ENCODE measurements at regions not wholly inside any gene's neighbourhood (a gene's known extent, or its start where the extent isn't known, plus 50 kb on each side); places are given as distances from the start of the nearest gene placed in this dataset.

DNA sequence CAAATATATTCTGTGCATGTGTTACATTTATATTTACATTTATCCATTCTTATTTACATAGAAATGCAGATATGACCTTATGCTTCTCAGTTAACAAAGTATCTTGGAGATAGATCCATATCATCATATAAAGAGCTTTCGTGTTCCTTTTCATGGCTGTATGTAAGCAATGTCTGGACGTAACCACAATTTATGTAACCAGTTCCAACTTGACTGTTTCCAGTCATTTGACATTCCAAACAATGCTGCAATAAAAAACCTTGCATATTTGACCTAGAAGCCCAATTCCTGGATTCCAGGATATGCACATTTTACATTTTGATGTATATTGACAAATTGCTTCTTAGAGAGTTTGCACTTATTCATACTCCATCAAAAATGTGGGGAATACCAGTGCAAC lies 113.7 kb upstream of the F13A1 start:
- TF ChIP-seq, protein P1, sequence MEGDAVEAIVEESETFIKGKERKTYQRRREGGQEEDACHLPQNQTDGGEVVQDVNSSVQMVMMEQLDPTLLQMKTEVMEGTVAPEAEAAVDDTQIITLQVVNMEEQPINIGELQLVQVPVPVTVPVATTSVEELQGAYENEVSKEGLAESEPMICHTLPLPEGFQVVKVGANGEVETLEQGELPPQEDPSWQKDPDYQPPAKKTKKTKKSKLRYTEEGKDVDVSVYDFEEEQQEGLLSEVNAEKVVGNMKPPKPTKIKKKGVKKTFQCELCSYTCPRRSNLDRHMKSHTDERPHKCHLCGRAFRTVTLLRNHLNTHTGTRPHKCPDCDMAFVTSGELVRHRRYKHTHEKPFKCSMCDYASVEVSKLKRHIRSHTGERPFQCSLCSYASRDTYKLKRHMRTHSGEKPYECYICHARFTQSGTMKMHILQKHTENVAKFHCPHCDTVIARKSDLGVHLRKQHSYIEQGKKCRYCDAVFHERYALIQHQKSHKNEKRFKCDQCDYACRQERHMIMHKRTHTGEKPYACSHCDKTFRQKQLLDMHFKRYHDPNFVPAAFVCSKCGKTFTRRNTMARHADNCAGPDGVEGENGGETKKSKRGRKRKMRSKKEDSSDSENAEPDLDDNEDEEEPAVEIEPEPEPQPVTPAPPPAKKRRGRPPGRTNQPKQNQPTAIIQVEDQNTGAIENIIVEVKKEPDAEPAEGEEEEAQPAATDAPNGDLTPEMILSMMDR (IDR thresholded peaks at IDR 0.05) = no peak
- no peak for TF ChIP-seq POLR2AphosphoS5 (IDR thresholded peaks at IDR 0.05)
